Natural killer cell (primary cell): ENCODE measurements at regions not wholly inside any gene's neighbourhood (a gene's known extent, or its start where the extent isn't known, plus 50 kb on each side); places are given as distances from the start of the nearest gene placed in this dataset.
"Not testable (repeated sequence)": the region's sequence is repeated elsewhere in the genome, so short reads cannot be mapped to it uniquely, and the experiment has no call there.

ENCODE experiments used
- ATAC-seq, 3 donors: fragments of 150-1000 bp in 2 of 3; fragments of 200-7000 bp in 1 of 3; cut with Tn5 transposase; 1 replicate in 1 of 3; 2 replicates in 2 of 3; pipeline ENCODE4 v1.10.0; 2021; ENCODE audit warnings: mild to moderate bottlenecking in 2 of 3, moderate library complexity in 2 of 3
- DNase-seq, 2 donors: peaks; one replicate each; pipeline versions ENCODE4 v3.0.0 to v3.0.0-alpha.2; 2013 to 2021; ENCODE audit warnings: mixed read lengths in 1 of 2
- H3K27ac ChIP-seq: one replicate; pipeline ENCODE4 v1.5.1; 2013; ENCODE audit warnings: mild to moderate bottlenecking, low read length
- H3K27me3 ChIP-seq: one replicate; pipeline ENCODE4 v1.6.1; 2013; ENCODE audit warnings: low read length; ENCODE audit not compliant: control insufficient read depth, insufficient read depth
- H3K36me3 ChIP-seq: one replicate; pipeline ENCODE4 v1.6.1; 2013; ENCODE audit warnings: low read length; ENCODE audit not compliant: control insufficient read depth, insufficient read depth
- H3K4me1 ChIP-seq: one replicate; pipeline ENCODE4 v1.6.1; 2013; ENCODE audit warnings: low read length; ENCODE audit not compliant: control insufficient read depth, insufficient read depth
- H3K4me3 ChIP-seq: one replicate; pipeline ENCODE4 v1.5.1; 2013; ENCODE audit warnings: low read length
- H3K9me3 ChIP-seq: one replicate; pipeline ENCODE4 v1.6.1; 2013; ENCODE audit warnings: low read length; ENCODE audit not compliant: control insufficient read depth, insufficient read depth
- H3K27ac Mint-ChIP-seq, 2 donors: one replicate each; pipeline ENCODE4 v1.8.0; 2022; ENCODE audit warnings: mild to moderate bottlenecking in 2 of 2, mixed read lengths in 2 of 2, moderate library complexity in 1 of 2
- H3K27me3 Mint-ChIP-seq, 2 donors: one replicate each; pipeline ENCODE4 v1.8.0; 2022; ENCODE audit warnings: low read depth in 2 of 2, mixed read lengths in 2 of 2
- H3K36me3 Mint-ChIP-seq: one replicate; pipeline ENCODE4 v1.8.0; 2022; ENCODE audit warnings: mixed read lengths
- H3K4me1 Mint-ChIP-seq, 2 donors: one replicate each; pipeline ENCODE4 v1.8.0; 2022; ENCODE audit warnings: mixed read lengths in 2 of 2
- H3K4me3 Mint-ChIP-seq: one replicate; pipeline ENCODE4 v1.8.0; 2022; ENCODE audit warnings: mild to moderate bottlenecking, moderate library complexity, mixed read lengths
- H3K9me3 Mint-ChIP-seq, 2 donors: one replicate each; pipeline ENCODE4 v1.8.0; 2022; ENCODE audit warnings: mixed read lengths in 2 of 2
- CTCF ChIP-seq: fragments of 200-600 bp; IDR thresholded peaks from one replicate; pipeline ENCODE4 v1.8.0; 2022; ENCODE audit warnings: antibody characterized with exemption
- WGBS: methylation state at CpG from one replicate; pipeline ENCODE4 v1.1.7; 2013; ENCODE audit warnings: missing lambda C conversion rate; ENCODE audit not compliant: insufficient coverage; 5-methylcytosine and 5-hydroxymethylcytosine counted together
- intact Hi-C: fragments of 100-400 bp; cut with micrococcal nuclease; formaldehyde crosslinking; loops from one replicate; pipeline ENCODE4 v1.14.2; 2022

GRCh38 chr6:139519097-139519496 lies 144.6 kb upstream of the CITED2 start:
- Mint-ChIP-seq H3K4me1 (no peaks in the 10 kb centered on the region), H3K9me3 (no peaks in the 10 kb centered on the region)

GRCh38 chr6:139518556-139519091 lies 144.2 kb upstream of the CITED2 start:
- Mint-ChIP-seq H3K36me3 (no peaks in the 10 kb centered on the region), H3K27me3 (peaks cover 11 to 12% of the 10 kb centered on the region in 2 donors), H3K4me1 (no peaks in the 10 kb centered on the region), H3K4me3 (no peak overlapping the region), H3K27ac (no peak overlapping the region), H3K9me3 (no peaks in the 10 kb centered on the region)
- WGBS, result 94% methylated on average over 10 of the region's 12 CpGs
- DNase-seq (no peak), ATAC-seq (no peak)
- Histone ChIP-seq H3K27ac (no peak overlapping the region), H3K9me3 (no peaks in the 10 kb centered on the region), H3K4me3 (no peak overlapping the region), H3K4me1 (no peaks in the 10 kb centered on the region), H3K27me3 (no peaks in the 10 kb centered on the region), H3K36me3 (no peaks in the 10 kb centered on the region)
- intact Hi-C loops, result no loop called here
- TF ChIP-seq CTCF, result no peak

More at GRCh38 chr6:139519097-139519496, 144.6 kb upstream of the CITED2 start:
- 100% methylated on average over 1 of the region's 5 CpGs for WGBS
- Histone ChIP-seq H3K27me3 (no peaks in the 10 kb centered on the region), H3K9me3 (no peaks in the 10 kb centered on the region), H3K27ac (no peak overlapping the region), H3K36me3 (no peaks in the 10 kb centered on the region), H3K4me3 (no peak overlapping the region), H3K4me1 (no peaks in the 10 kb centered on the region)
- H3K27me3 Mint-ChIP-seq, result peaks cover 11 to 12% of the 10 kb centered on the region in 2 donors
- H3K27ac Mint-ChIP-seq, result no peak overlapping the region
- intact Hi-C loops, result no loop called here
- H3K36me3 Mint-ChIP-seq, result no peaks in the 10 kb centered on the region
- no peak overlapping the region for H3K4me3 Mint-ChIP-seq
- no peak for DNase-seq
- no peak for TF ChIP-seq CTCF
- no peak for ATAC-seq

GRCh38 chr6:139517998-139518555 lies 143.6 kb upstream of the CITED2 start:
- H3K36me3 Mint-ChIP-seq, H3K4me1 ChIP-seq, H3K4me3 Mint-ChIP-seq, H3K36me3 ChIP-seq, H3K27ac ChIP-seq, H3K9me3 Mint-ChIP-seq, intact Hi-C loops, H3K9me3 ChIP-seq, H3K27ac Mint-ChIP-seq, H3K27me3 ChIP-seq, H3K4me3 ChIP-seq, H3K4me1 Mint-ChIP-seq, DNase-seq: not testable (repeated sequence)
- peak in 1 of 3 donors; percentile 68 for ATAC-seq
- 84% methylated on average over 14 of the region's 14 CpGs for WGBS
- peaks cover 11 to 12% of the 10 kb centered on the region in 2 donors for H3K27me3 Mint-ChIP-seq

GRCh38 chr6:139515511-139515910 lies 141.1 kb upstream of the CITED2 start:
- no peak overlapping the region for H3K27ac Mint-ChIP-seq
- Histone ChIP-seq H3K27ac (no peak overlapping the region), H3K9me3 (no peaks in the 10 kb centered on the region), H3K36me3 (no peaks in the 10 kb centered on the region), H3K4me3 (no peak overlapping the region), H3K4me1 (no peaks in the 10 kb centered on the region), H3K27me3 (no peaks in the 10 kb centered on the region)
- H3K36me3 Mint-ChIP-seq, result no peaks in the 10 kb centered on the region
- no peak for ATAC-seq
- no peak overlapping the region for H3K4me3 Mint-ChIP-seq
- H3K9me3 Mint-ChIP-seq, result no peaks in the 10 kb centered on the region
- WGBS, result 64% methylated on average over 3 of the region's 3 CpGs
- no peak for TF ChIP-seq CTCF
- no peak for DNase-seq
- H3K27me3 Mint-ChIP-seq, result peaks cover 4 to 6% of the 10 kb centered on the region in 2 donors
- intact Hi-C loops, result no loop called here
- no peaks in the 10 kb centered on the region for H3K4me1 Mint-ChIP-seq
